H1 (cell line): ENCODE measurements at regions not wholly inside any gene's neighbourhood (a gene's known extent, or its start where the extent isn't known, plus 50 kb on each side); places are given as distances from the start of the nearest gene placed in this dataset.

Experiments
- CTCF ChIA-PET: fragments of 300-600 bp; sonication (Branson Sonifier 250); formaldehyde crosslinking; loops from one replicate; lab custom pipeline; 2021; ENCODE audit not compliant: partially characterized antibody; lab: Charles Lee
- POLR2A ChIA-PET: fragments of 300-600 bp; sonication (Branson Sonifier 250); formaldehyde crosslinking; loops from one replicate; lab custom pipeline; 2021; ENCODE audit warnings: inconsistent platforms; ENCODE audit not compliant: partially characterized antibody; lab: Charles Lee
- DNase-seq, 2 experiments: peaks; one replicate each; pipeline versions ENCODE4 v3.0.0 to v3.0.0-alpha.2; 2010 to 2022; ENCODE audit warnings: low spot score in 2 of 2, low read depth in 1 of 2, mixed read lengths in 1 of 2
- FAIRE-seq: peaks from 2 replicates; lab custom pipeline; 2011; peaks lifted over from hg19 to GRCh38; lab: Jason Lieb, UNC
- H2AFZ ChIP-seq: 2 replicates; pipeline ENCODE4 v1.8.1; 2012; ENCODE audit warnings: low read length, inconsistent platforms
- H2AK5ac ChIP-seq: 2 replicates; pipeline ENCODE4 v1.6.1; 2013; ENCODE audit warnings: low read depth, low read length
- H2BK120ac ChIP-seq: replicated peaks from 2 replicates; pipeline ENCODE3; 2013; ENCODE audit warnings: low read depth, low read length, inconsistent platforms
- H2BK12ac ChIP-seq: 2 replicates; pipeline ENCODE4 v1.6.1; 2013; ENCODE audit warnings: low read depth, low read length
- H2BK15ac ChIP-seq: 2 replicates; pipeline ENCODE4 v1.6.1; 2013; ENCODE audit warnings: low read length
- H2BK20ac ChIP-seq: 2 replicates; pipeline ENCODE4 v1.6.1; 2013; ENCODE audit warnings: low read length
- H2BK5ac ChIP-seq: 2 replicates; pipeline ENCODE4 v1.6.1; 2013; ENCODE audit warnings: low read depth, low read length
- H3K14ac ChIP-seq: 2 replicates; pipeline ENCODE4 v1.6.1; 2013; ENCODE audit warnings: inconsistent platforms; ENCODE audit not compliant: insufficient read length
- H3K18ac ChIP-seq: 2 replicates; pipeline ENCODE4 v1.6.1; 2013; ENCODE audit warnings: low read length; ENCODE audit errors: extremely low read depth
- H3K23ac ChIP-seq: 2 replicates; pipeline ENCODE4 v1.6.1; 2013; ENCODE audit warnings: inconsistent platforms; ENCODE audit not compliant: insufficient read length
- H3K23me2 ChIP-seq: 2 replicates; pipeline ENCODE4 v1.6.1; 2013; ENCODE audit warnings: low read depth, low read length
- H3K27ac ChIP-seq: 2 replicates; pipeline ENCODE4 v1.6.1; 2011; ENCODE audit warnings: low read depth, low read length, inconsistent platforms
- H3K27me3 ChIP-seq, 4 experiments: replicated peaks in 1 of 4; 1 replicate in 1 of 4; 2 replicates in 3 of 4; pipeline versions ENCODE4 v1.6.1 to v1.8.1; 2011 to 2013; ENCODE audit warnings: low read length in 3 of 4, mild to moderate bottlenecking in 3 of 4, inconsistent platforms in 2 of 4, mixed read lengths in 2 of 4, moderate library complexity in 1 of 4; ENCODE audit not compliant: control insufficient read depth in 3 of 4, insufficient read depth in 3 of 4; ENCODE audit errors: extremely low read depth in 1 of 4
- H3K36me3 ChIP-seq, 4 experiments: 2 replicates each; pipeline versions ENCODE4 v1.6.1 to v1.8.1; 2011 to 2013; ENCODE audit warnings: mild to moderate bottlenecking in 4 of 4, low read length in 3 of 4, moderate library complexity in 2 of 4, control low read depth in 1 of 4, inconsistent platforms in 1 of 4; ENCODE audit not compliant: insufficient read depth in 4 of 4, control insufficient read depth in 2 of 4
- H3K4ac ChIP-seq: replicated peaks from 2 replicates; pipeline ENCODE3; 2013; ENCODE audit warnings: low read length, low read depth, mixed read lengths, inconsistent platforms; ENCODE audit not compliant: insufficient read length
- H3K4me1 ChIP-seq, 4 experiments: replicated peaks in 1 of 4; 1 replicate in 1 of 4; 2 replicates in 3 of 4; pipeline versions ENCODE4 v1.6.1 to v1.8.1; 2011 to 2013; ENCODE audit warnings: low read length in 3 of 4, inconsistent platforms in 2 of 4, mixed read lengths in 1 of 4; ENCODE audit not compliant: insufficient read depth in 4 of 4, control insufficient read depth in 3 of 4
- H3K4me2 ChIP-seq, 2 experiments: 2 replicates each; pipeline versions ENCODE4 v1.6.1 to v1.8.1; 2011 to 2013; ENCODE audit warnings: low read depth in 2 of 2, low read length in 2 of 2, control low read depth in 1 of 2, inconsistent platforms in 1 of 2, mild to moderate bottlenecking in 1 of 2; ENCODE audit not compliant: insufficient read depth in 1 of 2
- H3K4me3 ChIP-seq, 4 experiments: fragments of 200-600, 300-600 bp in 1 of 4; sonication (generic), shearing (Covaris generic), sonication (Bioruptor Twin) in 1 of 4; 2 replicates each; pipeline versions ENCODE4 v1.5.1 to v1.8.1; 2011 to 2016; ENCODE audit warnings: low read length in 4 of 4, low read depth in 3 of 4, control low read depth in 2 of 4, inconsistent platforms in 2 of 4, mild to moderate bottlenecking in 2 of 4, mixed read lengths in 1 of 4, moderate library complexity in 1 of 4; ENCODE audit not compliant: insufficient read depth in 2 of 4; ENCODE audit errors: extremely low read depth in 1 of 4
- H3K56ac ChIP-seq: replicated peaks from 2 replicates; pipeline ENCODE3; 2013; ENCODE audit warnings: low read depth, mild to moderate bottlenecking, mixed read lengths, low read length, inconsistent platforms; ENCODE audit not compliant: insufficient read length
- H3K79me1 ChIP-seq: 2 replicates; pipeline ENCODE4 v1.6.1; 2013; ENCODE audit warnings: low read depth, low read length, control low read depth
- H3K79me2 ChIP-seq, 2 experiments: 2 replicates each; pipeline versions ENCODE4 v1.6.1 to v1.8.1; 2012 to 2013; ENCODE audit warnings: low read length in 2 of 2, mild to moderate bottlenecking in 2 of 2, inconsistent platforms in 1 of 2; ENCODE audit not compliant: insufficient read depth in 2 of 2, control insufficient read depth in 1 of 2
- H3K9ac ChIP-seq, 4 experiments: replicated peaks in 1 of 4; 1 replicate in 1 of 4; 2 replicates in 3 of 4; pipeline versions ENCODE4 v1.6.1 to v1.8.1; 2011 to 2013; ENCODE audit warnings: low read depth in 3 of 4, low read length in 3 of 4, control low read depth in 2 of 4, mild to moderate bottlenecking in 2 of 4, moderate library complexity in 2 of 4, inconsistent platforms in 1 of 4; ENCODE audit errors: extremely low read depth in 1 of 4
- H3K9me3 ChIP-seq, 2 experiments: 2 replicates each; pipeline versions ENCODE4 v1.6.1 to v1.8.1; 2012 to 2013; ENCODE audit warnings: mild to moderate bottlenecking in 2 of 2, moderate library complexity in 2 of 2, control low read depth in 1 of 2, inconsistent platforms in 1 of 2, low read depth in 1 of 2, low read length in 1 of 2, mixed read lengths in 1 of 2; ENCODE audit not compliant: insufficient read depth in 2 of 2
- H4K20me1 ChIP-seq, 2 experiments: replicated peaks in 1 of 2; 2 replicates each; pipeline versions ENCODE3 to v1.8.1; 2011 to 2013; ENCODE audit warnings: inconsistent platforms in 2 of 2, low read length in 2 of 2, mild to moderate bottlenecking in 1 of 2; ENCODE audit not compliant: insufficient read depth in 2 of 2, control insufficient read depth in 1 of 2
- H4K5ac ChIP-seq: 2 replicates; pipeline ENCODE4 v1.6.1; 2013; ENCODE audit warnings: low read length, low read depth, mixed read lengths, inconsistent platforms; ENCODE audit not compliant: insufficient read length
- H4K8ac ChIP-seq: 2 replicates; pipeline ENCODE4 v1.8.0; 2013; ENCODE audit warnings: mild to moderate bottlenecking, moderate library complexity, low read length, inconsistent platforms; ENCODE audit not compliant: insufficient read depth; ENCODE audit errors: extremely low read depth
- H4K91ac ChIP-seq: replicated peaks from 2 replicates; pipeline ENCODE3; 2013; ENCODE audit warnings: low read length, mixed read lengths, inconsistent platforms; ENCODE audit not compliant: insufficient read length
- CTCF ChIP-seq, 3 experiments: IDR thresholded peaks; 1 replicate in 2 of 3; 2 replicates in 1 of 3; pipeline versions ENCODE4 v1.5.1 to v1.6.1; 2011; ENCODE audit warnings: low read length in 3 of 3, mild to moderate bottlenecking in 3 of 3, inconsistent platforms in 2 of 3, low read depth in 1 of 3, moderate library complexity in 1 of 3; ENCODE audit not compliant: insufficient read depth in 1 of 3; ENCODE audit errors: control extremely low read depth in 1 of 3
- RAD21 ChIP-seq, 2 experiments: IDR thresholded peaks in 1 of 2; conservative IDR thresholded peaks in 1 of 2; 2 replicates each; pipeline ENCODE4 v1.6.1; 2011; ENCODE audit warnings: low read depth in 2 of 2, low read length in 2 of 2, improper control_type of control experiment in 1 of 2, inconsistent platforms in 1 of 2, mild to moderate bottlenecking in 1 of 2, moderate library complexity in 1 of 2
- SP4 ChIP-seq: IDR thresholded peaks from 2 replicates; pipeline ENCODE4 v1.6.1; 2012; ENCODE audit warnings: low read length, inconsistent platforms
- TBP ChIP-seq: IDR thresholded peaks from 2 replicates; pipeline ENCODE4 v1.6.1; 2011; ENCODE audit warnings: low read depth, low read length, improper control_type of control experiment
- WGBS, 2 experiments: shearing (Covaris generic) in 1 of 2; methylation state at CpG; one replicate each; pipeline versions ENCODE4 v1.1.6 to v1.1.7; 2013 to 2015; ENCODE audit warnings: low lambda C conversion rate in 2 of 2, mixed read lengths in 2 of 2, inconsistent platforms in 1 of 2, low coverage in 1 of 2, missing lambda C conversion rate in 1 of 2; ENCODE audit not compliant: insufficient replicate concordance in 2 of 2, insufficient coverage in 1 of 2, insufficient read length in 1 of 2; ENCODE audit errors: extremely low coverage in 1 of 2, missing lambda C conversion rate in 1 of 2; 5-methylcytosine and 5-hydroxymethylcytosine counted together

GRCh38 chr5:4941957-4942830, 197.9 kb upstream of the ADAMTS16 start:
- Histone ChIP-seq H2AK5ac (no peak overlapping the region), H4K91ac (no peak overlapping the region), H3K4me2 (no peak overlapping the region), H3K4me3 (no peak overlapping the region), H3K79me1 (no peaks in the 10 kb centered on the region), H2BK12ac (no peak overlapping the region), H3K14ac (no peak overlapping the region), H2BK5ac (no peak overlapping the region), H2BK20ac (no peak overlapping the region), H4K20me1 (no peaks in the 10 kb centered on the region), H3K79me2 (no peaks in the 10 kb centered on the region), H3K4me1 (peaks cover 0 to 5% (median 4%) of the 10 kb centered on the region in 4 experiments; a peak in 5 of 7 replicates), H3K23ac (no peak overlapping the region), H3K18ac (no peak overlapping the region), H3K4ac (no peak overlapping the region), H3K27ac (no peak overlapping the region), H4K5ac (no peak overlapping the region), H3K36me3 (no peaks in the 10 kb centered on the region), H3K23me2 (no peaks in the 10 kb centered on the region), H3K9me3 (no peaks in the 10 kb centered on the region), H3K9ac (no peak overlapping the region), H3K27me3 (no peaks in the 10 kb centered on the region), H3K56ac (no peak overlapping the region), H4K8ac (peak overlapping the region; percentile 68; the same call in 1 of the 2 replicates), H2AFZ (peak overlapping the region; percentile 88), H2BK15ac (no peak overlapping the region), H2BK120ac (no peak overlapping the region)
- no peak for FAIRE-seq
- peak in 1 of 2 experiments; percentile 90 for DNase-seq
- CTCF ChIA-PET = interaction anchor here (0.6 to 3.2 kb wide), 37 partner anchors 8 to 476 kb away, joined by 3 to 30 read pairs (median 4); no protein-coding TSS in a partner anchor
- WGBS, 2 experiments = 50% methylated on average over 32 of the region's 33 CpGs; no CpG with 5 or more reads in 1 of the 2 experiments
- no peak for TF ChIP-seq TBP
- TF ChIP-seq CTCF (IDR thresholded peaks at IDR 0.05; ENCODE audit: control extremely low read depth in 1 of 3, insufficient read depth in 1 of 3, low read depth in 1 of 3, low read length in 3 of 3) = peak; percentile 72 to 91 (median 87)
- peak; percentile 70 to 80 for TF ChIP-seq RAD21 (IDR thresholded peaks at IDR 0.05 in 1 of 2, conservative IDR thresholded peaks at IDR 0.05 in 1 of 2; ENCODE audit: low read depth in 2 of 2, low read length in 2 of 2)
- no peak for TF ChIP-seq SP4
- POLR2A ChIA-PET = interaction anchor here (1.1 kb wide), 1 partner anchor 14 kb away, joined by 3 read pairs; no protein-coding TSS in a partner anchor
